Amniotic stem cell (primary cell): ENCODE measurements at regions not wholly inside any gene's neighbourhood (a gene's known extent, or its start where the extent isn't known, plus 50 kb on each side); places are given as distances from the start of the nearest gene placed in this dataset.
"Not testable (repeated sequence)": the region's sequence is repeated elsewhere in the genome, so short reads cannot be mapped to it uniquely, and the experiment has no call there.

Experiments
- DNase-seq: peaks from one replicate; lab custom pipeline; 2025; lab: John Stamatoyannopoulos, UW

DNA sequence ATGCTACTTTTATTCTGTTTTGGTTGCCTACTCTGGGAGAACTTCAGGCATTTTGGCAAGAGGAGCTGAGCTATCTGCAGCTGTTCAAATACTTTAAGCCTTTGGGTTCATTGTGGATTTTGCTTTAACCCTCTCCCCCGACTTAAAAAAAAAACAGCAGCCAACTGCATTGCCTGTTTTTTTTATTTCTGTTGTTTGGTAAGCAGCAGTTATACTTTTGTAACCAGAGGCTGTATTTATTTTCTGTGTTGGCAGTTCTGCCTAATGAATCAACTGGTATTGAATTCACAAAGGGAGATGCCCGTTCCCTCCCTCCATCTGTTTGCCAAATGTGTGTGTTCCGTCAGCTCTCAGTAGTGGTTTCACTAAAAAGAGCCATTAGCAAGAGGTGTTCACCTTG, 484.0 kb downstream of the UTRN start:
- no peak for DNase-seq

GRCh38 chr6:144776031-144776819, 491.1 kb downstream of the UTRN start:
- no peak for DNase-seq

GRCh38 chr6:144777249-144777648, 492.1 kb downstream of the UTRN start:
- no peak for DNase-seq

DNA sequence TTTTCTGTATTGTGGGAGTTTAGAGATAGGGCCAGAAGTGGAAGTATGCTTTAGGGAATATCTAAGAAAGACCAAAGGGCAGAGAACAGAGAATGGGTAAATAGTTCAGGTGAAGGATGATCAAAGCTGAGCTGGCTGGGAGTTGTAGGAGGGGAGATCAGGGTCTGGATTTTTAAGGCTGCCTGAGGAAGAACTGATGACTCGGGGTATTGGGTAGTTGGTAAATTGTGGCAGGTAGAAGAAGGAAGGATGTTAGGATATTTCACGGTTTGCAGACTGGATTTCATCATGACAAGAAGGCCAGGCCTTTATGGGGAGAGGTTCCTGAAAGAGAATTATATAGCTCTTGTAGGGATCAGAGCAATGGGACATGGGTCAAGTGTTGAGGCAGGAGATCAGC, 492.9 kb downstream of the UTRN start:
- no peak for DNase-seq

GRCh38 chr6:144778773-144779492, 493.8 kb downstream of the UTRN start:
- DNase-seq, result no peak

GRCh38 chr6:144781836-144782235, 496.7 kb downstream of the UTRN start:
- DNase-seq, result no peak

- no peak for DNase-seq
Measured at GRCh38 chr6:144782634-144783033, 497.5 kb downstream of the UTRN start.

GRCh38 chr6:144785056-144785455, 499.9 kb downstream of the UTRN start:
- DNase-seq, result no peak

DNA sequence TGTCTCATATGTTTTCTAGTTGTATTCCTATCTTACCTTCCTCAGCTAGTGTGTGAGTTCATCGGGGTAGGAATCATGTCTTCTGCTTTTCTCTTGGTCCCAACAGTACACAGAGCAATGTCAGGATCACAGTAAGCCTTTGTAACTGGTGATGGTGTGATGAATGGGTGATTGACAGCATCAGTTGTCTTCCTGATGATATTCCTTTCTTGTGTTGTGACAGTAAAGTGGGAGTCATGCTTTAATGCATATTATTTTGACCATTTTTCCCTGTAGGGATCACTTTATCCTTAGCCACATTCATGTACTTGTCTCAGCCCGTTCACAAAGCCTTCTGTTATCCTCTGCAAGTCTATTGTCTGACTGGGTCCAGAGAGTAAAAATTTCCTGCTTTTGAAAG, 501.7 kb downstream of the UTRN start:
- DNase-seq, result no peak

- DNase-seq, result no peak
Measured at GRCh38 chr6:144793744-144794143, 508.6 kb downstream of the UTRN start.

- DNase-seq, result not testable (repeated sequence)
Measured at GRCh38 chr6:144795022-144795421, 509.9 kb downstream of the UTRN start.

DNA sequence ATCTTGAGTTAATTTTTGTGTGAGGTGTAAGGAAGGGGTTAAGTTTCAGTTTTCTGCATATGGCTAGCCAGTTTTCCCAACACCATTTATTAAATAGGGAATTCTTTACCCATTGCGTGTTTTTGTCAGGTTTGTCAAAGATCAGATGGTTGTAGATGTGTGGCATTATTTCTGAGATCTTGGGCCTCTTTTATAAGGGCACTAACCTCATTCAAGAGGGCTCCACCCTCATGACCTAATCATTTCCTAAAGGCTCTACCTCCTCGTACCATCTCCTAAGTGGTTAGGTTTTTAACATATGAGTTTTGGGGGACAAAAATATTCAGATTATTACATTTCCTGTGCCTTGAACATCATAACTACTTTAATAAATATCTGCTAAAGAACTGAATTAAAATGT, 510.9 kb downstream of the UTRN start:
- no peak for DNase-seq

DNA sequence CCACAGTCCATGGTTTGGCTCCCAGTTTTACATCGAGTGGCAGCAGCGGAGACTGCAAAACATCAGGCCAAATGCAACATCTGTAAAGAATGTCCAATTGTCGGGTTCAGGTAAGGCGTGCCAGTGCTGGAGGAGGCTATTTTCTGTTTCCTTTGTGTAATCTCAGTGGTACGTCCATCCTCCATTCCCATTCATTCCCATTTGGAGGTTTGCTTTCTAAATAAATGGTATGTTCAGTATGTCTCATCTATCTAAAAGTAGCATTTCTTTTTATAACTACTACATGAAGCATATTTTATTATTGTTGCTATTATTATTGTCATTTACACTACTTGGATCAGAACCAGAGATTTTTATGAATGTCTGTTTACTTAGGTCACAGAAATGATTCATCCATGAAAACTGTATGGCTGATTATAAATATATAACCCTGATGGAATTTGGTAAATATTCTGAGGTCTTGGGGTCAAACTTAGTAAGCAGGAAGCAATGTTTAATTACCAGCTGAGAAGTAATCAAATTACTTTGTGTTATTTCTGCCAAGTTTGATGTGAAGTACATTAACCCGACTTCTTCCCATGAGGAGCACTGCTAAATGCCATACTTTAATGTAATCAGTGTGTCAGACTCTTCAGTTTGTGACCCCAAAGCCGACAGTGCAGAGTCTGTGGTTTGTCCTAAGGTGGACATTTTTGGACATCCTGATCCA, 512.9 kb downstream of the UTRN start:
- peak; percentile 12 for DNase-seq

GRCh38 chr6:144804246-144804790, 519.2 kb downstream of the UTRN start:
- DNase-seq, result no peak

GRCh38 chr6:144805049-144805448, 519.9 kb downstream of the UTRN start:
- DNase-seq, result no peak

DNA sequence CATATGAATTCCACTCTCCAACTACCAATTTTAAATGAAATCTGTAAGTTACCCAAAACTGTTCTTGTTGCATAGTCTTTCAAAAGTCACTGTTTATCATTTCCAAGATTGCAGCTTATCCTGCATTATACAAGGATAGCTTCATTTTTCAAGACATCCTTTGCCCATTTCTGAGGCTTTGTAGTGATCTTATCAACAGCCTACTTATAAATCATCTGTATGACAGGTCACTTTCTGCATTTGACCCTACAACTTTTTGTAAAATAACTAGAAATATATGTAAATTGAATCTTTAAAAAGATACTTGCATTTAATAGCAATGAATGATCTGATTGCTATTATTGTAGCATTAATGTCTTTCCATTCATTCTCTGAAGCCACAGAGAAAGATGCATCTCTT, 521.1 kb downstream of the UTRN start:
- no peak for DNase-seq

DNA sequence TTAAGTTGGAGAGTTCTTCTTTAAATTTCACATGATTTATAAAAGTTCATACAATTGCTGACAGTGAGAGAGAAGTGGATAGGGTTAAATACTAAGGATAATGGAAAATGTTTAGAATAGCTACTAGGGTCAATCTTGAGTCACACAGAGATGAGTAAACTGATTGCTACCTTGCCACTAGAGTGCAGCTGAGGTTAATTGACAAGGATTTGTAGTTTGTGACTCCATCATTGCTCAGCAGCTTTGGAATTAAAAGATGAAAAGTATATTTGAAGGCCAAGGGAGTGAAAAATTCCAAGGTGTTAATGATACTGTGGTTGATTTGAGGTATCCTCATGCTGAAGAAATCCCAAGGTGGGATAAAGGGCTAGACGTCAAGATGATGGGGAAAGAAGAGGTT, 524.0 kb downstream of the UTRN start:
- no peak for DNase-seq

DNA sequence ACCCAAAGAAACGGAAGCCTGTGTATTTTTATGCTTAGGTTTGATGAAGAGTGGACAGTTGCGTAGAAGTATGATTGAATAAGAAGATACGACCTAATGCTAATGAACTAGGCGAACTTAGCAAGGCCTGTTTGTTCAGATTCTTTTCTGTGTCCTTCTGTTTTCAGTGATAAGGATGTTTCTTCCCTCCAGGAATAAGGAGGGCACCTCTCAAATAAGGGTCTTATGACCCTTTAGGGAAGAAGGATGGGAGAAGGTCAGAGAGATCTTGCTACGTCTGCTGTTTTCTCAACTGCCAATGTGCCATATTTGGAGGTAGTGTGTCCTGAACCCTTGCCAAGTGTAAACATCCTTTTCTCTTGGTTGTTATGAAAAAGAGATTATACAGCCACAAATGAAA, 524.8 kb downstream of the UTRN start:
- DNase-seq, result no peak

DNA sequence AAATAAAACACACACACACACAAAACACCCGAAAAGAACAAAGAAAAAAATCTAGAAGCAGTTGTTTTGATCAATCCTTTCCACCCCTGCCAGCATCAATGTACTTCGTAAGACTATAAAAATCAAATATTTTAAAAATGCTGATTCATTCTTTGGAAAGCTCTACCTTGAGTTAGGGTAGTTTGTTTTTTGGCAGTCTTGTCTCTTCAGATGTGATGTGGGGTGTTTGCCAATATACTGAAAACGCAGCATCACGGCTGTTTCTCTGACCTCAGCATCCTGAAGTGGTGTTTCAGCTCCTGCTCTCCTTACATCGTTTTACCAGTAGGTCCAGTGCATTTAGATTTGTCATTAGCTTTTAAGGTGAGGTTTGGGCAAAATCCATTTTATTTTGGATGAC, 526.0 kb downstream of the UTRN start:
- DNase-seq, result no peak

DNA sequence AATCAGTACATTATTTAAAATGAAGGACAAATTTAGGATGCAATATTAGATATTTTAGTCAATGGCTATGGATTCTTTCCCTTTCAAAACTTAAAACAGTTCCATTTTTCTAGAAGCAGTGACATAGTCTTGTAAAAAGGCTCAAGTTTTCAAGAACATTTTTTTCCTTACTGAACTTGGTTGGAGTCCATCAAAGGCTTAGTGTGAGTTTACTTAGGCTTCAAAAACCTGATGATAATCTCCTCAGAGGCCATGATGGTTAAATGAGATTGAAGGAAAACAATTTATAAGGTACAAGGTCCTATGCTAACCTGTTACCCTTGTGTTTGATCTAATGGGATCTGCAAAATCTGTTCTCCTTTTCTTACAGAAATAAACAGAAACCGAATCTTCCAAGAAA, 531.8 kb downstream of the UTRN start:
- DNase-seq, result no peak

GRCh38 chr6:144820270-144820669, 535.1 kb downstream of the UTRN start:
- no peak for DNase-seq

GRCh38 chr6:144823131-144823530, 538.0 kb downstream of the UTRN start:
- DNase-seq, result no peak

- no peak for DNase-seq
Measured at GRCh38 chr6:144824018-144824417, 538.9 kb downstream of the UTRN start.
